ENCODE measurements at regions not wholly inside any gene's neighbourhood (a gene's known extent, or its start where the extent isn't known, plus 50 kb on each side); places are given as distances from the start of the nearest gene placed in this dataset.

DNA sequence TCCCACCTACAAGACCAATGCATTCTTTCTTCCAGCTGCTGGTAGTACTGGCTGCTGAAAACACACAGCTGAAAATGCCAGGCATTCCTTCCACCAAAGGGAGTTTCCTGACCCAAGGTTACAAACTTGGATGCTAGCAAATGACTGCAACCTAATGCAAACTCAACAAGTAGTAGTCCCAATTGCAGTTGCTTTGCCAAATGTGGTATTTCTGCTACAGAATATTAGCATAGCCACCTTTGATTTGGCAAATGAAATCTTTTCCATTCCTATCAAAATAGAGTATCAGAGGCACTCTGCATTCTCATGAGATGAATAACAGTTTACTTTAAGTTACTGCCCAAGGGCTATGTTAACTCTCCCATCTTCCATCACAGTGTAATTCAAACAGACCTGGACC lies 172.0 kb upstream of the ARHGAP42 start:
- no peaks in the 10 kb centered on the region for H3K23me2 ChIP-seq (ENCODE audit: low read depth, low read length)
- no peak overlapping the region for H2BK5ac ChIP-seq (ENCODE audit: low read depth, low read length)
- no peaks in the 10 kb centered on the region for H3K79me1 ChIP-seq (ENCODE audit: low read depth, low read length)
- ChIA-PET POLR2A (ENCODE audit: partially characterized antibody) (no interaction called here), CTCF (ENCODE audit: partially characterized antibody) (interaction anchor here (3.0 kb wide), 1 partner anchor 10 kb away, joined by 24 read pairs; no protein-coding TSS in a partner anchor)
- H3K14ac ChIP-seq (ENCODE audit: insufficient read length) = no peak overlapping the region
- H2AK5ac ChIP-seq (ENCODE audit: low read depth, low read length) = no peak overlapping the region
- H2BK15ac ChIP-seq (ENCODE audit: low read length) = no peak overlapping the region
- no peak overlapping the region for H4K91ac ChIP-seq (replicated peaks; ENCODE audit: insufficient read length, low read length)
- H3K4me3 ChIP-seq (ENCODE audit: extremely low read depth in 1 of 4, insufficient read depth in 2 of 4, low read depth in 3 of 4, low read length in 4 of 4) = no peak overlapping the region
- H3K27ac ChIP-seq (ENCODE audit: low read depth, low read length) = no peak overlapping the region
- no peak for DNase-seq (ENCODE audit: low read depth in 1 of 2, low spot score in 2 of 2)
- H3K4me1 ChIP-seq (replicated peaks in 1 of 4; ENCODE audit: control insufficient read depth in 3 of 4, insufficient read depth in 4 of 4, low read length in 3 of 4) = peaks cover 0 to 2% (median 0%) of the 10 kb centered on the region in 4 experiments; a peak in 2 of 7 replicates
- no peak overlapping the region for H3K4me2 ChIP-seq (ENCODE audit: insufficient read depth in 1 of 2, low read depth in 2 of 2, low read length in 2 of 2)
- no peaks in the 10 kb centered on the region for H3K9me3 ChIP-seq (ENCODE audit: insufficient read depth in 2 of 2, low read depth in 1 of 2, low read length in 1 of 2)
- no peaks in the 10 kb centered on the region for H3K79me2 ChIP-seq (ENCODE audit: control insufficient read depth in 1 of 2, insufficient read depth in 2 of 2, low read length in 2 of 2)
- no peaks in the 10 kb centered on the region for H4K20me1 ChIP-seq (replicated peaks in 1 of 2; ENCODE audit: control insufficient read depth in 1 of 2, insufficient read depth in 2 of 2, low read length in 2 of 2)
- H3K4ac ChIP-seq (replicated peaks; ENCODE audit: insufficient read length, low read depth, low read length) = no peak overlapping the region
- no peak overlapping the region for H3K56ac ChIP-seq (replicated peaks; ENCODE audit: insufficient read length, low read depth, low read length)
- no peak overlapping the region for H2BK12ac ChIP-seq (ENCODE audit: low read depth, low read length)
- H2AFZ ChIP-seq (ENCODE audit: low read length) = no peak overlapping the region
- no peak overlapping the region for H3K9ac ChIP-seq (replicated peaks in 1 of 4; ENCODE audit: extremely low read depth in 1 of 4, low read depth in 3 of 4, low read length in 3 of 4)
- H3K36me3 ChIP-seq (ENCODE audit: control insufficient read depth in 2 of 4, insufficient read depth in 4 of 4, low read length in 3 of 4) = no peaks in the 10 kb centered on the region
- FAIRE-seq = peak; percentile 92
- H2BK20ac ChIP-seq (ENCODE audit: low read length) = no peak overlapping the region
- no peaks in the 10 kb centered on the region for H3K27me3 ChIP-seq (replicated peaks in 1 of 4; ENCODE audit: control insufficient read depth in 3 of 4, extremely low read depth in 1 of 4, insufficient read depth in 3 of 4, low read length in 3 of 4)
- H4K5ac ChIP-seq (ENCODE audit: insufficient read length, low read depth, low read length) = no peak overlapping the region
- no peak overlapping the region for H4K8ac ChIP-seq (ENCODE audit: extremely low read depth, insufficient read depth, low read length)
- H3K23ac ChIP-seq (ENCODE audit: insufficient read length) = no peak overlapping the region
- H3K18ac ChIP-seq (ENCODE audit: extremely low read depth, low read length) = no peak overlapping the region
- H2BK120ac ChIP-seq (replicated peaks; ENCODE audit: low read depth, low read length) = no peak overlapping the region
- TF ChIP-seq, protein P1, sequence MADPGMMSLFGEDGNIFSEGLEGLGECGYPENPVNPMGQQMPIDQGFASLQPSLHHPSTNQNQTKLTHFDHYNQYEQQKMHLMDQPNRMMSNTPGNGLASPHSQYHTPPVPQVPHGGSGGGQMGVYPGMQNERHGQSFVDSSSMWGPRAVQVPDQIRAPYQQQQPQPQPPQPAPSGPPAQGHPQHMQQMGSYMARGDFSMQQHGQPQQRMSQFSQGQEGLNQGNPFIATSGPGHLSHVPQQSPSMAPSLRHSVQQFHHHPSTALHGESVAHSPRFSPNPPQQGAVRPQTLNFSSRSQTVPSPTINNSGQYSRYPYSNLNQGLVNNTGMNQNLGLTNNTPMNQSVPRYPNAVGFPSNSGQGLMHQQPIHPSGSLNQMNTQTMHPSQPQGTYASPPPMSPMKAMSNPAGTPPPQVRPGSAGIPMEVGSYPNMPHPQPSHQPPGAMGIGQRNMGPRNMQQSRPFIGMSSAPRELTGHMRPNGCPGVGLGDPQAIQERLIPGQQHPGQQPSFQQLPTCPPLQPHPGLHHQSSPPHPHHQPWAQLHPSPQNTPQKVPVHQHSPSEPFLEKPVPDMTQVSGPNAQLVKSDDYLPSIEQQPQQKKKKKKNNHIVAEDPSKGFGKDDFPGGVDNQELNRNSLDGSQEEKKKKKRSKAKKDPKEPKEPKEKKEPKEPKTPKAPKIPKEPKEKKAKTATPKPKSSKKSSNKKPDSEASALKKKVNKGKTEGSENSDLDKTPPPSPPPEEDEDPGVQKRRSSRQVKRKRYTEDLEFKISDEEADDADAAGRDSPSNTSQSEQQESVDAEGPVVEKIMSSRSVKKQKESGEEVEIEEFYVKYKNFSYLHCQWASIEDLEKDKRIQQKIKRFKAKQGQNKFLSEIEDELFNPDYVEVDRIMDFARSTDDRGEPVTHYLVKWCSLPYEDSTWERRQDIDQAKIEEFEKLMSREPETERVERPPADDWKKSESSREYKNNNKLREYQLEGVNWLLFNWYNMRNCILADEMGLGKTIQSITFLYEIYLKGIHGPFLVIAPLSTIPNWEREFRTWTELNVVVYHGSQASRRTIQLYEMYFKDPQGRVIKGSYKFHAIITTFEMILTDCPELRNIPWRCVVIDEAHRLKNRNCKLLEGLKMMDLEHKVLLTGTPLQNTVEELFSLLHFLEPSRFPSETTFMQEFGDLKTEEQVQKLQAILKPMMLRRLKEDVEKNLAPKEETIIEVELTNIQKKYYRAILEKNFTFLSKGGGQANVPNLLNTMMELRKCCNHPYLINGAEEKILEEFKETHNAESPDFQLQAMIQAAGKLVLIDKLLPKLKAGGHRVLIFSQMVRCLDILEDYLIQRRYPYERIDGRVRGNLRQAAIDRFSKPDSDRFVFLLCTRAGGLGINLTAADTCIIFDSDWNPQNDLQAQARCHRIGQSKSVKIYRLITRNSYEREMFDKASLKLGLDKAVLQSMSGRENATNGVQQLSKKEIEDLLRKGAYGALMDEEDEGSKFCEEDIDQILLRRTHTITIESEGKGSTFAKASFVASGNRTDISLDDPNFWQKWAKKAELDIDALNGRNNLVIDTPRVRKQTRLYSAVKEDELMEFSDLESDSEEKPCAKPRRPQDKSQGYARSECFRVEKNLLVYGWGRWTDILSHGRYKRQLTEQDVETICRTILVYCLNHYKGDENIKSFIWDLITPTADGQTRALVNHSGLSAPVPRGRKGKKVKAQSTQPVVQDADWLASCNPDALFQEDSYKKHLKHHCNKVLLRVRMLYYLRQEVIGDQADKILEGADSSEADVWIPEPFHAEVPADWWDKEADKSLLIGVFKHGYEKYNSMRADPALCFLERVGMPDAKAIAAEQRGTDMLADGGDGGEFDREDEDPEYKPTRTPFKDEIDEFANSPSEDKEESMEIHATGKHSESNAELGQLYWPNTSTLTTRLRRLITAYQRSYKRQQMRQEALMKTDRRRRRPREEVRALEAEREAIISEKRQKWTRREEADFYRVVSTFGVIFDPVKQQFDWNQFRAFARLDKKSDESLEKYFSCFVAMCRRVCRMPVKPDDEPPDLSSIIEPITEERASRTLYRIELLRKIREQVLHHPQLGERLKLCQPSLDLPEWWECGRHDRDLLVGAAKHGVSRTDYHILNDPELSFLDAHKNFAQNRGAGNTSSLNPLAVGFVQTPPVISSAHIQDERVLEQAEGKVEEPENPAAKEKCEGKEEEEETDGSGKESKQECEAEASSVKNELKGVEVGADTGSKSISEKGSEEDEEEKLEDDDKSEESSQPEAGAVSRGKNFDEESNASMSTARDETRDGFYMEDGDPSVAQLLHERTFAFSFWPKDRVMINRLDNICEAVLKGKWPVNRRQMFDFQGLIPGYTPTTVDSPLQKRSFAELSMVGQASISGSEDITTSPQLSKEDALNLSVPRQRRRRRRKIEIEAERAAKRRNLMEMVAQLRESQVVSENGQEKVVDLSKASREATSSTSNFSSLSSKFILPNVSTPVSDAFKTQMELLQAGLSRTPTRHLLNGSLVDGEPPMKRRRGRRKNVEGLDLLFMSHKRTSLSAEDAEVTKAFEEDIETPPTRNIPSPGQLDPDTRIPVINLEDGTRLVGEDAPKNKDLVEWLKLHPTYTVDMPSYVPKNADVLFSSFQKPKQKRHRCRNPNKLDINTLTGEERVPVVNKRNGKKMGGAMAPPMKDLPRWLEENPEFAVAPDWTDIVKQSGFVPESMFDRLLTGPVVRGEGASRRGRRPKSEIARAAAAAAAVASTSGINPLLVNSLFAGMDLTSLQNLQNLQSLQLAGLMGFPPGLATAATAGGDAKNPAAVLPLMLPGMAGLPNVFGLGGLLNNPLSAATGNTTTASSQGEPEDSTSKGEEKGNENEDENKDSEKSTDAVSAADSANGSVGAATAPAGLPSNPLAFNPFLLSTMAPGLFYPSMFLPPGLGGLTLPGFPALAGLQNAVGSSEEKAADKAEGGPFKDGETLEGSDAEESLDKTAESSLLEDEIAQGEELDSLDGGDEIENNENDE (IDR thresholded peaks at IDR 0.05; ENCODE audit: insufficient replicate concordance, low read length) = peak; percentile 34
- TF ChIP-seq SP1 (IDR thresholded peaks at IDR 0.05; ENCODE audit: low read depth, low read length) = peak; percentile 61; the same call in 1 of the 2 replicates
